Skeletal muscle tissue (tissue), 3 donors: ENCODE measurements at regions not wholly inside any gene's neighbourhood (a gene's known extent, or its start where the extent isn't known, plus 50 kb on each side); places are given as distances from the start of the nearest gene placed in this dataset.

Source experiments
- H3K27ac ChIP-seq: one replicate; pipeline ENCODE4 v1.7.0; 2013; ENCODE audit warnings: mild to moderate bottlenecking, low read depth, low read length, inconsistent platforms
- H3K27me3 ChIP-seq, 3 donors: one replicate each; pipeline ENCODE4 v1.7.0; 2013; ENCODE audit warnings: low read length in 3 of 3; ENCODE audit not compliant: control insufficient read depth in 3 of 3, insufficient read depth in 3 of 3
- H3K36me3 ChIP-seq, 3 donors: one replicate each; pipeline ENCODE4 v1.7.0; 2013; ENCODE audit warnings: low read length in 3 of 3; ENCODE audit not compliant: control insufficient read depth in 3 of 3, insufficient read depth in 3 of 3
- H3K4me1 ChIP-seq, 3 donors: one replicate each; pipeline ENCODE4 v1.7.0; 2013; ENCODE audit warnings: low read length in 3 of 3, mild to moderate bottlenecking in 3 of 3; ENCODE audit not compliant: control insufficient read depth in 3 of 3, insufficient read depth in 3 of 3
- H3K4me3 ChIP-seq, 3 donors: one replicate each; pipeline ENCODE4 v1.7.0; 2013; ENCODE audit warnings: low read length in 3 of 3
- H3K9ac ChIP-seq, 3 donors: one replicate each; pipeline ENCODE4 v1.7.0; 2013; ENCODE audit warnings: low read length in 3 of 3, mild to moderate bottlenecking in 3 of 3, moderate library complexity in 2 of 3, low read depth in 1 of 3
- H3K9me3 ChIP-seq, 3 donors: one replicate each; pipeline ENCODE4 v1.7.0; 2013; ENCODE audit warnings: low read length in 3 of 3; ENCODE audit not compliant: control insufficient read depth in 3 of 3
- donor health status: Osteomylitis.

DNA sequence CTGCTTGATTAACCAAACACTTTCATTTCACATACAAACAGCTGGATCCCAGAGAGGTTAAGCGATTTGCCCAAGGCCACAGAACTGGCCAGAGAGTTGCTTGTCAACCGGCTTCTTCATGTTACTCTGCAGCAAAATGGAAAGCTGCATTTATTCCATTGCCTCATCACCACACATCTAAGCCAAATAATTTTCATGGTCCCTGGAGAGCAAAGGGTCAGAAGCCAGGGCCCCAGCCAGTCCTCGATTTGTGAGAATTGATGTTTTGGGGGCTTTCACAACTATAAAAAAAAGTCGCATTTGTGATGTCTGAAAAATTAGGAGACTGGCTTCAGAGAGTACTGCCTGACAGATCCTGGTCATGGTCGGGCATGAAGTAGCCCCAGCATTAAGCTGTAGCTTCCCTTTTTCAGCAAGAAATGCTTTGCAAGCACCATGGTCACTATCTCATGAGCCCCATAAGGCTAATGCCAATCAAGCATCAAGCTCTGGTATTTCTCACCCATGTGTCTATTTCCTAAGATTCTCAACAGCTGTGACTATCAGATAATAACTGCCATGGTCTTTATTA, 95.8 kb downstream of the BANF2 start:
- peaks cover 10 to 17% (median 14%) of the 10 kb centered on the region in 3 donors for H3K4me1 ChIP-seq
- peak overlapping the region in 1 of 3 donors; percentile 26 for H3K9ac ChIP-seq
- no peaks in the 10 kb centered on the region for H3K9me3 ChIP-seq

GRCh38 chr20:17795003-17795402, 95.2 kb downstream of the BANF2 start:
- H3K9me3 ChIP-seq = no peaks in the 10 kb centered on the region
- peak overlapping the region; percentile 79 for H3K27ac ChIP-seq

More for the DNA sequence above, 95.8 kb downstream of the BANF2 start:
- Histone ChIP-seq H3K27me3 (no peaks in the 10 kb centered on the region), H3K36me3 (no peaks in the 10 kb centered on the region), H3K4me3 (no peak overlapping the region), H3K27ac (peak overlapping the region; percentile 79)

DNA sequence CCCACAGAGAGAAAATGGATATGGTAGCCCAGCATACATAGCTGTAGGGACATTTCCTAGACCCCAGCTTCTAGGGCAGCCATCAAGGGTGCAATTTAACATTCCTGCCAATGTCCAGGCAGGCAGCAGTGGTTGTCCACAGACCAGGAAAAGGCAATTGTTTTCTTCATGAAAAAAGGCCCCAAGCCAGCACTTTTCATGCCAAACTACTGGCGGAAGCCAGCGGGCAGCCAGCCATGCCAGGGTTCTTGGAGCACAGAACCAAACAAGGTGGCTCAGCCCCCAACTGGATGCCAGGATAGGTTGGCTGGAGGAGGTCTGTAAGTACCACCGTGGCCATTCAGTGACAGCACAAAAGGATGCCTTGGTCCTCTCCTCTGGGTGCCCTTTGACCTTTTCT, 94.6 kb downstream of the BANF2 start:
- Histone ChIP-seq H3K4me3 (no peak overlapping the region), H3K9me3 (no peaks in the 10 kb centered on the region), H3K36me3 (no peaks in the 10 kb centered on the region), H3K4me1 (peaks cover 10 to 17% (median 14%) of the 10 kb centered on the region in 3 donors), H3K9ac (no peak overlapping the region), H3K27ac (no peak overlapping the region), H3K27me3 (no peaks in the 10 kb centered on the region)

More at GRCh38 chr20:17795003-17795402, 95.2 kb downstream of the BANF2 start:
- Histone ChIP-seq H3K4me1 (peaks cover 10 to 17% (median 14%) of the 10 kb centered on the region in 3 donors), H3K9ac (no peak overlapping the region), H3K27me3 (no peaks in the 10 kb centered on the region), H3K4me3 (no peak overlapping the region), H3K36me3 (no peaks in the 10 kb centered on the region)

- Histone ChIP-seq H3K9ac (no peak overlapping the region), H3K27ac (no peak overlapping the region), H3K27me3 (no peaks in the 10 kb centered on the region), H3K4me1 (peaks cover 10 to 17% (median 14%) of the 10 kb centered on the region in 3 donors), H3K4me3 (no peak overlapping the region), H3K36me3 (no peaks in the 10 kb centered on the region), H3K9me3 (no peaks in the 10 kb centered on the region)
Measured at GRCh38 chr20:17793986-17794385, 94.2 kb downstream of the BANF2 start.

- H3K27ac ChIP-seq = no peak overlapping the region
- H3K9me3 ChIP-seq = no peaks in the 10 kb centered on the region
- H3K27me3 ChIP-seq = no peaks in the 10 kb centered on the region
Measured at GRCh38 chr20:17790296-17790695, 90.5 kb downstream of the BANF2 start.

DNA sequence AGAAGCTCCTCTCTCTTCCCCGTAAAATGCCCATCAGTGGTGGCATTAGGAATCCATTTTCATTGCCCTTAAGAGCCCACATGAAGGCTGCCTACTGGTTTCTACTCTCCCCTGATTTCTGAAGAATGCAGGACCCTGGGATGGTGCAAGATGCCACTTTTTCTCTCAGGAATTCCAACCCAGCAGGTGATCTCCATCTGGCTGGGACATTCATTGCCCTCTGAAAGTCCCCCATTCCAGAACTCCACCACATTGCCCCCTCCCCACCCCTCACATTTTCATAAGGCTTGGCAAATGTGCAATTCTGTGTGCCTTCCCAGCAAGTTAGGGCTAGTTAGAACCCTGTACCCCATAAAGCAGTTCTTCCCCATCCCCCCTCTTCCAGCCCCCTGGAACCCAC, 88.0 kb downstream of the BANF2 start:
- no peak overlapping the region for H3K27ac ChIP-seq
- no peaks in the 10 kb centered on the region for H3K9me3 ChIP-seq
- H3K9ac ChIP-seq = no peak overlapping the region
- no peak overlapping the region for H3K4me3 ChIP-seq
- H3K4me1 ChIP-seq = peaks cover 0 to 9% (median 0%) of the 10 kb centered on the region in 3 donors
- H3K27me3 ChIP-seq = no peaks in the 10 kb centered on the region
- no peaks in the 10 kb centered on the region for H3K36me3 ChIP-seq

More at GRCh38 chr20:17790296-17790695, 90.5 kb downstream of the BANF2 start:
- Histone ChIP-seq H3K36me3 (no peaks in the 10 kb centered on the region), H3K4me1 (peaks cover 0 to 12% (median 3%) of the 10 kb centered on the region in 3 donors), H3K9ac (no peak overlapping the region), H3K4me3 (no peak overlapping the region)

DNA sequence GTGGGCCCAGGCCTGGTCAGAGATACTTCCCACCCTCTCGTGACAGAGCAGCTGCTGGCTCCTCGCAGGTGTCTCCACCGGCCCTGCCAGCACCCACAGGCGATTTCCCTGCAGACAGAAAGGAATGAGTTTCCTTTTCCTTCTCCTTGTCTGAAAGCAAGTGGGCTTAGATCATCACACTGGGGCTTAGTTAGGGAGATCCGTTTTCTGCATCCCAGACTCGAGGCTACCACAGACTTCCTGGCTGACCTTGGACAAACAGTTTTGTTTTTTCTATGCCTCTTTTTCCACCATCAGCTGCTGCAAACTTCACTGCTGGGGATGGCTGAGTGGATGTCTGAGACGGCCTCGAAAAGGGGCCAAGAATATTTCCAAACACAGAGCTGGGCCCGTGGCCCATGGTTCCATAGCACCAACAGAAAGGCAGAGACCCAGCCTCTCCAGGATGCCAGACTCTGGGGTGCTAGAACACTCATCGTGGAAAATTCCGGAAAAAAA, 86.5 kb downstream of the BANF2 start:
- H3K9me3 ChIP-seq = no peaks in the 10 kb centered on the region
- H3K27me3 ChIP-seq = no peaks in the 10 kb centered on the region
- H3K27ac ChIP-seq = peak overlapping the region; percentile 62
- no peak overlapping the region for H3K9ac ChIP-seq
- H3K36me3 ChIP-seq = no peaks in the 10 kb centered on the region
- peaks cover 0 to 9% (median 0%) of the 10 kb centered on the region in 3 donors for H3K4me1 ChIP-seq
- no peak overlapping the region for H3K4me3 ChIP-seq
